ENCODE measurements at regions not wholly inside any gene's neighbourhood (a gene's known extent, or its start where the extent isn't known, plus 50 kb on each side); places are given as distances from the start of the nearest gene placed in this dataset.

GRCh38 chr13:111638233-111638632, 317.8 kb downstream of the TEX29 start:
- TF ChIP-seq POLR2A (IDR thresholded peaks at IDR 0.05; ENCODE audit: low read depth) (no peak), CTCF (IDR thresholded peaks at IDR 0.05) (no peak), EP300 (IDR thresholded peaks at IDR 0.05) (no peak)

All from esophagus muscularis mucosa (tissue), 4 donors.